HG02571 (cell line): ENCODE measurements at regions not wholly inside any gene's neighbourhood (a gene's known extent, or its start where the extent isn't known, plus 50 kb on each side); places are given as distances from the start of the nearest gene placed in this dataset.
"Not testable (repeated sequence)": the region's sequence is repeated elsewhere in the genome, so short reads cannot be mapped to it uniquely, and the experiment has no call there.

Source experiments
- ATAC-seq: cut with Tn5 transposase; IDR thresholded peaks from one replicate; pipeline ENCODE4 v1.9.1; 2021; ENCODE audit warnings: mild to moderate bottlenecking, moderate library complexity; ENCODE audit not compliant: unreplicated experiment

- ATAC-seq = no peak
Observed at GRCh38 chr14:22315336-22315735, 273.7 kb downstream of the DAD1 start.

- no peak for ATAC-seq
Observed at GRCh38 chr14:22314183-22314820, 274.7 kb downstream of the DAD1 start.

GRCh38 chr14:22313172-22313801 is 275.7 kb downstream of the DAD1 start:
- ATAC-seq = no peak

GRCh38 chr14:22311636-22312035 is 277.4 kb downstream of the DAD1 start:
- ATAC-seq = no peak

GRCh38 chr14:22305607-22306006 is 283.4 kb downstream of the DAD1 start:
- ATAC-seq = no peak

- no peak for ATAC-seq
Observed at GRCh38 chr14:22304326-22304725, 284.7 kb downstream of the DAD1 start.

GRCh38 chr14:22303589-22304195 is 285.3 kb downstream of the DAD1 start:
- no peak for ATAC-seq

GRCh38 chr14:22300646-22301045 is 288.4 kb downstream of the DAD1 start:
- ATAC-seq = no peak

GRCh38 chr14:22297376-22297775 is 291.6 kb downstream of the DAD1 start:
- no peak for ATAC-seq

GRCh38 chr14:22296722-22297121 is 292.3 kb downstream of the DAD1 start:
- ATAC-seq = no peak

GRCh38 chr14:22296088-22296487 is 292.9 kb downstream of the DAD1 start:
- no peak for ATAC-seq

- ATAC-seq = no peak
Observed at GRCh38 chr14:22291406-22291805, 297.6 kb downstream of the DAD1 start.

- no peak for ATAC-seq
Observed at GRCh38 chr14:22289570-22289969, 299.5 kb downstream of the DAD1 start.

GRCh38 chr14:22285991-22286390 is 303.0 kb downstream of the DAD1 start:
- no peak for ATAC-seq

- ATAC-seq = no peak
Observed at GRCh38 chr14:22282949-22283348, 306.1 kb downstream of the DAD1 start.

- no peak for ATAC-seq
Observed at GRCh38 chr14:22282417-22282816, 306.6 kb downstream of the DAD1 start.

- ATAC-seq = not testable (repeated sequence)
Observed at GRCh38 chr14:22281447-22281874, 307.6 kb downstream of the DAD1 start.

GRCh38 chr14:22280497-22281316 is 308.3 kb downstream of the DAD1 start:
- ATAC-seq = no peak

- ATAC-seq = no peak
Observed at GRCh38 chr14:22276913-22277816, 311.9 kb downstream of the DAD1 start.
